ENCODE measurements at regions not wholly inside any gene's neighbourhood (a gene's known extent, or its start where the extent isn't known, plus 50 kb on each side); places are given as distances from the start of the nearest gene placed in this dataset.

DNA sequence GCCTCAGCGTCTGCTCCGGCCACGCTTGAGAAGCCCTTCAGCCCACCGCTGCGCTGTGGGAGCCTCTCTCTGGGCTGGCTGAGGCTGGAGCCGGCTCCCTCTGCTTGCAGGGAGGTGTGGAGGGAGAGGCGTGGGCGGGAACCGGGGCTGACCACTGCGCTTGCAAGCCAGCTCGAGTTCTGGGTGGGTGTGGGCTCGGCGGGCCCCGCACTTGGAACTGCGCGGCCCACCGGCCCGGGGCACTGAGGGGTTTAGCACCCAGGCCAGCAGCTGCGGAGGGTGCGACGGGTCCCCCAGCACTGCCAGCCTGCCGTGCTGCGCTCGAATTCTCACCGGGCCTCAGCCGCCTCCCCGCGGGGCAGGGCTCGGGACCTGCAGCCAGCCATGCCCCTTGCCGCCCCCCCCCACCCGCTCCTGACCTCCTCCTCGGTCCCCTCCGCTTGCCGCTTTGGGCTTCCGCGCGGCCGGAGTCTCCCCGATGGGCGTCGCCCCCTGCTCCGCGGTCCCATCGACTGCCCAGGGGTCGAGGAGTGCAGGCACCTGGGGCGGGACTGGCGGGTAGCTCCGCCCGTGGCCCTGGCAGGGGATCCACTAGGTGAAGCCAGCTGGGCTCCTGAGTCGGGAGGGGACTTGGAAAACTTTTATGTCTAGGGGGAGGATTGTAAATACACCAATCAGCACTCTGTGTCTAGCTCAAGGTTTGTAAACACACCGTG lies 106.7 kb downstream of the RAP2B start (continued):
- TF ChIP-seq, protein P1, sequence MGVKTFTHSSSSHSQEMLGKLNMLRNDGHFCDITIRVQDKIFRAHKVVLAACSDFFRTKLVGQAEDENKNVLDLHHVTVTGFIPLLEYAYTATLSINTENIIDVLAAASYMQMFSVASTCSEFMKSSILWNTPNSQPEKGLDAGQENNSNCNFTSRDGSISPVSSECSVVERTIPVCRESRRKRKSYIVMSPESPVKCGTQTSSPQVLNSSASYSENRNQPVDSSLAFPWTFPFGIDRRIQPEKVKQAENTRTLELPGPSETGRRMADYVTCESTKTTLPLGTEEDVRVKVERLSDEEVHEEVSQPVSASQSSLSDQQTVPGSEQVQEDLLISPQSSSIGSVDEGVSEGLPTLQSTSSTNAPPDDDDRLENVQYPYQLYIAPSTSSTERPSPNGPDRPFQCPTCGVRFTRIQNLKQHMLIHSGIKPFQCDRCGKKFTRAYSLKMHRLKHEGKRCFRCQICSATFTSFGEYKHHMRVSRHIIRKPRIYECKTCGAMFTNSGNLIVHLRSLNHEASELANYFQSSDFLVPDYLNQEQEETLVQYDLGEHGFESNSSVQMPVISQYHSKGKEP (tag by site-specific recombination; IDR thresholded peaks at IDR 0.05), result no peak
- TF ChIP-seq BCL11B (tag by site-specific recombination; IDR thresholded peaks at IDR 0.05; ENCODE audit: low read depth), result no peak
- TF ChIP-seq ZFHX2 (tag by site-specific recombination; conservative IDR thresholded peaks at IDR 0.05), result no peak
- no peak for TF ChIP-seq KLF10 (tag by site-specific recombination; IDR thresholded peaks at IDR 0.05)
- no peak for TF ChIP-seq ZNF785 (tag by site-specific recombination; IDR thresholded peaks at IDR 0.05)

GRCh38 chr3:153269730-153270129 lies 107.7 kb downstream of the RAP2B start:
- CTCF ChIA-PET, result no interaction called here

GRCh38 chr3:153273217-153273616 lies 111.2 kb downstream of the RAP2B start:
- no peak overlapping the region for H3K27ac ChIP-seq (ENCODE audit: extremely low read depth, low read depth, low read length)
- CTCF ChIA-PET, result no interaction called here

More at GRCh38 chr3:153269730-153270129, 107.7 kb downstream of the RAP2B start:
- H3K4me1 ChIP-seq (ENCODE audit: control insufficient read depth, insufficient read depth, low read length), result no peaks in the 10 kb centered on the region
- TF ChIP-seq ZNF660 (tag by site-specific recombination; IDR thresholded peaks at IDR 0.05) (no peak), ZNF341 (tag by site-specific recombination; IDR thresholded peaks at IDR 0.05; ENCODE audit: low read depth) (no peak), GLI4 (tag by site-specific recombination; IDR thresholded peaks at IDR 0.05) (no peak)
- TF ChIP-seq, protein P2, sequence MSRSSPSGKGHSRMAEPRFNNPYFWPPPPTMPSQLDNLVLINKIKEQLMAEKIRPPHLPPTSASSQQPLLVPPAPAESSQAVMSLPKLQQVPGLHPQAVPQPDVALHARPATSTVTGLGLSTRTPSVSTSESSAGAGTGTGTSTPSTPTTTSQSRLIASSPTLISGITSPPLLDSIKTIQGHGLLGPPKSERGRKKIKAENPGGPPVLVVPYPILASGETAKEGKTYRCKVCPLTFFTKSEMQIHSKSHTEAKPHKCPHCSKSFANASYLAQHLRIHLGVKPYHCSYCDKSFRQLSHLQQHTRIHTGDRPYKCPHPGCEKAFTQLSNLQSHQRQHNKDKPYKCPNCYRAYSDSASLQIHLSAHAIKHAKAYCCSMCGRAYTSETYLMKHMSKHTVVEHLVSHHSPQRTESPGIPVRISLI (tag by site-specific recombination; IDR thresholded peaks at IDR 0.05), result no peak
- POLR2A ChIA-PET, result no interaction called here
- H3K36me3 ChIP-seq (ENCODE audit: control insufficient read depth in 2 of 2, insufficient read depth in 1 of 2, low read length in 2 of 2), result no peaks in the 10 kb centered on the region
- no peaks in the 10 kb centered on the region for H3K9me3 ChIP-seq (ENCODE audit: control insufficient read depth, insufficient read depth, low read depth, low read length)
- H3K4me3 ChIP-seq (ENCODE audit: low read depth, low read length), result no peak overlapping the region
- H3K27ac ChIP-seq (ENCODE audit: extremely low read depth, low read depth, low read length), result no peak overlapping the region

More at GRCh38 chr3:153273217-153273616, 111.2 kb downstream of the RAP2B start:
- no peak for TF ChIP-seq ZSCAN23 (tag by site-specific recombination; IDR thresholded peaks at IDR 0.05)
- no peak for TF ChIP-seq ZNF529 (tag by site-specific recombination; IDR thresholded peaks at IDR 0.05; ENCODE audit: insufficient replicate concordance)
- no peak for TF ChIP-seq KLF9 (tag by site-specific recombination; IDR thresholded peaks at IDR 0.05; ENCODE audit: low read depth)
- TF ChIP-seq GLIS2 (tag by site-specific recombination; IDR thresholded peaks at IDR 0.05), result no peak
- no peak for TF ChIP-seq ZNF302 (tag by site-specific recombination; IDR thresholded peaks at IDR 0.05; ENCODE audit: low read depth)
- peak; percentile 57 for TF ChIP-seq ZIC2 (tag by site-specific recombination; IDR thresholded peaks at IDR 0.05)
- TF ChIP-seq, protein P3, sequence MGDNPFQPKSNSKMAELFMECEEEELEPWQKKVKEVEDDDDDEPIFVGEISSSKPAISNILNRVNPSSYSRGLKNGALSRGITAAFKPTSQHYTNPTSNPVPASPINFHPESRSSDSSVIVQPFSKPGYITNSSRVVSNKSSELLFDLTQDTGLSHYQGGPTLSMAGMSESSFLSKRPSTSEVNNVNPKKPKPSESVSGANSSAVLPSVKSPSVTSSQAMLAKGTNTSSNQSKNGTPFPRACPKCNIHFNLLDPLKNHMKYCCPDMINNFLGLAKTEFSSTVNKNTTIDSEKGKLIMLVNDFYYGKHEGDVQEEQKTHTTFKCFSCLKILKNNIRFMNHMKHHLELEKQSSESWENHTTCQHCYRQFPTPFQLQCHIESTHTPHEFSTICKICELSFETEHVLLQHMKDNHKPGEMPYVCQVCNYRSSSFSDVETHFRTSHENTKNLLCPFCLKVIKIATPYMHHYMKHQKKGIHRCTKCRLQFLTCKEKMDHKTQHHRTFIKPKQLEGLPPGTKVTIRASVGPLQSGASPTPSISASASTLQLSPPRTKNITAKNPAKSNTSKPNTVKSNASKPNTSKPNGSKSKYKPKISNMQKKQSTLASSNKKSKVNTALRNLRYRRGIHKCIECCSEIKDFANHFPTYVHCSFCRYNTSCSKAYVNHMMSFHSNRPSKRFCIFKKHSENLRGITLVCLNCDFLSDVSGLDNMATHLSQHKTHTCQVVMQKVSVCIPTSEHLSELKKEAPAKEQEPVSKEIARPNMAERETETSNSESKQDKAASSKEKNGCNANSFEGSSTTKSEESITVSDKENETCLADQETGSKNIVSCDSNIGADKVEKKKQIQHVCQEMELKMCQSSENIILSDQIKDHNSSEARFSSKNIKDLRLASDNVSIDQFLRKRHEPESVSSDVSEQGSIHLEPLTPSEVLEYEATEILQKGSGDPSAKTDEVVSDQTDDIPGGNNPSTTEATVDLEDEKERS (tag by site-specific recombination; IDR thresholded peaks at IDR 0.05), result no peak
- POLR2A ChIA-PET, result no interaction called here
- no peak overlapping the region for H3K4me3 ChIP-seq (ENCODE audit: low read depth, low read length)
- no peaks in the 10 kb centered on the region for H3K36me3 ChIP-seq (ENCODE audit: control insufficient read depth in 2 of 2, insufficient read depth in 1 of 2, low read length in 2 of 2)
- H3K9me3 ChIP-seq (ENCODE audit: control insufficient read depth, insufficient read depth, low read depth, low read length), result no peaks in the 10 kb centered on the region
- no peaks in the 10 kb centered on the region for H3K4me1 ChIP-seq (ENCODE audit: control insufficient read depth, insufficient read depth, low read length)

Data from HEK293 (cell line).